Activated gamma-delta T cell treated with anti-CD3 and anti-CD28 coated beads, Interleukin-2, amount 50 U/mL, for 16 hours (primary cell): ENCODE measurements at regions not wholly inside any gene's neighbourhood (a gene's known extent, or its start where the extent isn't known, plus 50 kb on each side); places are given as distances from the start of the nearest gene placed in this dataset.

Experiments used
- DNase-seq: peaks from one replicate; pipeline ENCODE4 v3.0.0-alpha.2; 2020; ENCODE audit warnings: low read depth

DNA sequence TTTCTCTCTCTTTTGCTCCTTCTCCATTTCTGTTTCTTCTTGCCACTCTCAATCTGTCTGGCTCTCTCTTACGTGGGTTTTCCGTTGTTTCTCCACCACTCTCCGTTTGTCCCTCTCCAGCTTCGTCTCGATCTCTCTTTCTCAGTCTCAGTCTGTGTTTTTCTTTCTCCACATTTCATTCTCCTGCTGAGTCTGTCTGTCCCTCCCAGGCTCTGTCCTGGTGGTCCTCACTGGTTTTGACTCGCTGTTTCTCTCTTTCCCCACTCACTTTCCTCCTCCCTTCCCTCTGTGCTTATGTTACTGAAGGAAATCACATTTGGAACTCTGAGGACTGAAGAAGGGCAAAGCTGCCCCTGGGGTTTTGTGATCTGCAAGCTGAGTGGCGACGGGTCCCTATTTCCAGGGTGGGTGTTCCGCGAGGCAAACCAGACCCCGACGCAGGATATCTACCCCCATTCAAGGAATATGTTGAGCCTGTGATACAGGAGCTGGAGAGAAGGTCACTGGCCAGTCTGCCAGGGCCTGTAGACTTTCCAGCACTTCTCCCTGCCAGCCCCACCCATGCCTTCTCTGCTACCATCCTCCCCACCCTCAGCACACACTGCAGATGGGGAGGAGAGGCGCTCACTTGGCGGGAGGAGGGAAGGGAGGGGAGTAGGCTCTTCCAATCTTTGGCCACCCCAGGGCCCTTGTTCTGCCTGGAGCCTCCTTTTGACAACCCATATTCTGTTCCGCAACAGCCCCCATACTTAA lies 102.7 kb upstream of the MAP1LC3B2 start:
- DNase-seq = no peak

DNA sequence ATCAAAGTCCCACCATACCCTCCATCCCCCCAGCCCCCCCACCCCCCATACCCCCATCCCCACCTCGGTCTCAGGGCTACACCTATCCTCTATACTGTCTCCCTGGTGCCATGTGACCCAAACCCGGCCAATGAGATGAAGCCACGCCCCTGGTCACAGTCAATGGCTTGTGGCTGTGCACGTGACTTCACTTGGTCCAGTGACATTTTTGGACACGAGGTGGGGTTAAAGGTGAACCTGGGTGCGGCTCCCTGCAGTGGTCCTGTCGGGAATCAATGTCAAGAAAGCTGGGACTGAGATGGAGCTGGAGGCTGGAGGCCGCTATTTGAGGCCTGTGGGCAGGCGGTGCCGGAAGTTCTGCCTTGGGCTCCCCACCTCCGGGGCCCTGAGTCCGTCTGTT lies 100.7 kb upstream of the MAP1LC3B2 start:
- DNase-seq = no peak

DNA sequence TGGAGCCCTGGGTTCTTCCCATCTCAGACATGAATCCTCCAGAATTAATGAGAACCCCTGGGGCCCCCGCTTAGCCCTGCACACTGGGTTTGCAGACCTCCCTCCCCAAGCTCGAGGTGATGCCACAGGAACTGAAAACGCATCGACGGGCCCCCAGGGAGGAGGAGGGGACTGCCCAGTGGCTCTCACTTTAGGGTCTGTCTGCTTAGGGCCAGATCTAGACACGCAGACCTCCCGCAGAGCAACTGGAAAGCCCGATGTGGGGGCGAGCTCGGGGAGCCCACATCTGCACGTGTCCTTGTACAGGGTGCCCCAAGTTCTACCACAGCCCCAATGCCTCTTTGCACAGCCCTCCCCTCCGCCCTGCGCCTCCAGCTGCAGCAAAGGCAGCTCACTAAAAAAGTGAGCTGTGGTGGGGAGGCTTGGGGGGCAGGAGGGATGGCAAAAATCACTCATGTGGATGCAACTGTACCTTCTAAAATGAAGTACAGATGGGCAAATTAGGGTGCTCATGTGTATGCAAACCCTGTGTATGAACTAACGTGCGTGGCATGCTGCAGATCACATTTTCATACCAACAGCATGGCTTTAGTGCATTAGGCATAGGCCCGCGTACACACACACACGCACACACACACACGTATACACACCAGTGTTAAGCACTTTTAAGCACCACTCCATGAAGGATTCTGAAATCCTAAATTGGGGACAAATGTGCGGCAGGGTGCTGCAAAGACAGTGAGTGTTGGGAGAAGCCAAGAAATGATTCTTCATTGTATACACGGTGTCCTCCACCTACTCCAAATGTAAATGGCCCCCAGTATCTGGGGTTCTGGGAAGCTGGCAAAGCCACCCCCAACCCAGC lies 99.9 kb upstream of the MAP1LC3B2 start:
- no peak for DNase-seq

DNA sequence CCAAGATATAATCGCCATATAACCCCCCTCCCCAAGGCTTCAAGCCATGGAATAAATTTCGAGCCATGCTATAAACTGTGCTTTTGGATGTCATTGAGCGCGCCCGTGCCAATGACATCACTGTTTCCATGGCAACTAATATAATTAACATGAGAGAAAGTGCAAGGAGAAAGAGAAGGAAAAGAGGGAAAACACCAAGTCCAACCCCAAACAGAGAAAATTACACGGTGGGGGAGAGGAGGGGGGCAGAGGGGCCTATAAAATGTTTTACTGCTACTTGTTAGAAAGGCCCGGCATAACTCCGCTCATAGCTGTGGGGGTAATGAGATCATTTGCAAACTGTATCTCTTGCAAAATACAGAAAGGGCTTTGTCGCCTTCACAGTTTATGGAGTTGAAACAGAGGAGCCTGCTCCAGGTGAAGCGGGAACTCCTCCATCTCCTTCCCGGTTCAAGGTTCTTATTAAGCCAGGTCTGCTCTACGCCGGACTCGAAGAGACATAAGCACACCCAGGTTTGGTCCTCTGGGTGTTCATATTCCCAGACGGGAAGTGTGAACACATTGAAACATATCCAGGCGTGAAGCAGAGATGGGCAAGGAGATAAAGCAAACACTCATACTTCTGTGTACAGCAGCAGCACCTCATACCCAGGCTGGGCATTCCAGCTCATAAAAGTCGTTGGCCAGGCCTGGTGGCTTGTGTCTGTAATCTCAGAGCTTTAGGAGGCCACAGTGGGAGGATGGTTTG lies 99.1 kb upstream of the MAP1LC3B2 start:
- no peak for DNase-seq

DNA sequence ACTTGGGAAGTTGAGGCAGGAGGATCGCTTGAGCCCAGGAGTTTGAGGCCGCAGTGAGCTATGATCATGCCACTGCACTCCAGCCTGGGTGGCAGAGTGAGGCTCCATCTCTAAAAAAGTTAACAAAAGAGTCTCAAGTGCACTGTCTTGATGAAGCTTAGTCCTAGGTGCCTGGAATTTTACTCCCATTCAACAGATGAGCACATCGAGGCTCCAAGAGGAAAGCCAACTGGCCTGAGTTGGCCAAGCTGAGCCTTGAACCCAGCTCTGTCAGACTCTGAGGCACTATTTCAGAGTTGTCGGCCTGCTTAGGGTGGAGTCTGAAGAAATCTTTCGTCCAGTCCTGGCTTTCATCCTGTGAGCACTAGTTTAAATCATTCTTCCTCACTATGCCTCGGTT lies 98.1 kb upstream of the MAP1LC3B2 start:
- no peak for DNase-seq

DNA sequence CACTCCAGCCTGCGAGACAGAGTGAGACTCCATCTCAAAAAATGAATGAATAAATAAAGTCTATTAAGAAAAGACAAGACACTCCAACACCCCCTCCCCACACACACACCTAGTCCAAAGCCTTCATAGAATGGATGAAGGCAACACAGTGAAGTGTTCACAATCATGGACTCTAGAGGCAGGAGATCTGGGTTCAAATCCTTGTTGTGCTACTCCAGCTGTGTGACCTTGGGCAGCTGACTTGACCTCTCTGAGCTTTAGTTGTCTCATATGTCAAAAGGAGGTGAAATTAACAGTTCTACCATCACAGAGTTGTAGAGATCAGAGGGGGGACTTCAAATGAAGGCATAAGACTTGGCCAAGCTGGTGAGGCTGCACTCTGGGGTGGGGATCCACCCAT lies 95.8 kb upstream of the MAP1LC3B2 start:
- DNase-seq = no peak

DNA sequence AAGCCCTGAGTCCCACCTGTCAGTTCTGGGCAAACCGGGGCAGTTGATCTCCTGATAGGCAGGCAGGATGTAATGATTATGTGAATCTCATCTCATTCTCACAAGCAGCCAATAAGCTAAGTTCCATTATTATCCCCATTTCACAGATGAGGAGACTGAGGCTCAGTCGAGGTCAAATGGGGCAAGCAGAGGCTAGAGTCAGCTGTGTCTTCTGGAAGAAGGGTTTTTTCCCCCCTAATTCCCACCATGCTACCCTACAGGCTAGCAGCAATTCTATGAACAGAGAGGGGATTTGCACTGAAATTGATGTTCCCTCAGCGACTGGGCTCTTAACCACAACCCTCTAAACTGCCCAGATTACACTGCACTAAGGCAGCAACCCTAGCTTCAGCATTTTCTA lies 93.8 kb upstream of the MAP1LC3B2 start:
- no peak for DNase-seq

DNA sequence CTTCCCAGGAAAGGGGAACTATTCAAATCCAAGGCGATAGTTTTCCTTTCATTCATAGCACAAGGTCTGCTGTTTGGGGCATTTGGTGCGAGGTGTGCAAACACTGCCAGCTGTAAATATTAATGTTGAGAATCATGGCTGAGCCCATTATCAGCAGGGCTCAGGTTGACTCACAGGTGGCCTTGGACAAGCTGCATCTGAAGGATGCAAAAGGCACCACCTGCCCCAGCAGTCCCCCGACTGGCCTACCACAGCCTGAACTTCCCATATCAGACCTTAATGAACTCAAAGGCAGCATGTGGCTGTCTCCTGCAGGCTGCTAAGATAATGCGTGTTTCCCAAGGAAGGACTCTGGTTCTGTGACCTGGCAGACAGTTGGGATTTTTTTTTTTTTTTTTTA lies 93.3 kb upstream of the MAP1LC3B2 start:
- no peak for DNase-seq

DNA sequence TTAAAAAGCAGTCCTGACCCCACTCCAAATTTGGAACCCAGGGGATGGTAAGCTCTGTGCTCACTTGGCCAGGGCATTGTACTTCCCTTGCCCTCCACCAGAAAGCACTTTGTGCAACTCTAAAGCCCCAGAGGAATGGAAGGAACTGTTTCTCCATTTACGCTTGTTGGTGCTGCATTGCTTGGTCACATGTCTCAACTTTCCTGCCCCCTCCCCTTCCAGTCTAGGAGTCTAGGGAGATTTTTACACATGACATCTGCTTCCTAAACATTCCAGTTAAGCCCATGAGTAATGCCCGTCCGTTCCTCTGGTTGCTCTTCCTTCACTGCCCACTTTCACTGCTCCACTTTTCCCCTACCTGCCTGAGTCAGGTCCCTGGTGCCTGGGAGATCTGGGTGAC lies 92.6 kb upstream of the MAP1LC3B2 start:
- DNase-seq = no peak

DNA sequence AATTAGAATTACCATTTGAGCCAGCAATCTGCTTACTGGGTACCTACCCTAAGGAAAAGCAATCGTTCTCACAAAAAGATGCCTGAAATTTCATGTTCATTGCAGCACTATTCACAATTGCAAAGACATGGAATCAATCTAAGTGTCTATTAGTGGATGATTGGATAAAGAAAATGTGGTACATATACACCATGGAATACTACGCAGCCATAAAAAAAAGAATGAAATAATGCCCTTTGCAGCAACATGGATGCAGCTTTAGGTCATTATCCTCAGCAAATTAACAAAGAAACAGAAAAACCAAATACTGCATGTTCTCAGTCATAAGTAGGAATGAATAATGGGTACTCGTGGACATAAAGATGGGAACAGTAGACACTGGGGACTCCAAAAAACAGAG lies 89.8 kb upstream of the MAP1LC3B2 start:
- no peak for DNase-seq

DNA sequence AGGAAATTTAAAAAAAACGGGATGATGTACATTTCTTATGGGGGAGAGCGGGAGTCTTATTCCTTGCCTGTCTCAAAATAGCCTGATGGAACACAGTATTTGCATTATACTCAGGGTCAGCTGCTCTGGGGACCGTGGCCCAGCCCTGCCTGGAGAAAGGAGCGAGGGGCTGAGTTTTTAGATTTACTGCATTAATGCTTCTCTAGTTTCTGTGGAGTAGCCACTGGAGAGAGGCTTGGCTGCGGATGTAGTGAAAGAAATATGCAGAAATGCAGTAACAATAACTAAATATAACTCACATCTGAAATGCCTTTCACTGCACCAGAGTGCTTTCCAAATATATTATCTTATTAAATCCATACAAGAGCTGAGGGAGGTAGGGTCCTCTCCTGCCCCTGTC lies 87.6 kb upstream of the MAP1LC3B2 start:
- no peak for DNase-seq

DNA sequence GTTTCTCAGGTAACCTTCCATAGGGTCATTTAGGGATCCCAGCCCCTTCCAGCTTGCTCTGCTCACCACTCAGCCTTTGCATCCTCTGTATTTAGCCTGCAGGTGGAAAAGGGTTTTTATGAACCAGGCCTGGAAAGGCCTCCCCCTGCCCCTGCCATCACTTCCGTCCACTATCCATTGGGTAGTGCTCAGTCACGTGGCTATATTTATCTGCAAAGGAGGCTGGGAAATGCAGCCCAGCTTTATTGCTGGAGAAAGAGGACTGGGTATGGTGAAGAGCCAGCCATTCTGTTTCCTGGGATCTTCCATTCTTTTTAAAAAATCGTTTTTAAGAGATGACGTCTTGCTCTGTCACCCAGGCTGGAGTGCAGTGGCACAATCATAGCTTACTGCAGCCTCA lies 87.0 kb upstream of the MAP1LC3B2 start:
- no peak for DNase-seq

DNA sequence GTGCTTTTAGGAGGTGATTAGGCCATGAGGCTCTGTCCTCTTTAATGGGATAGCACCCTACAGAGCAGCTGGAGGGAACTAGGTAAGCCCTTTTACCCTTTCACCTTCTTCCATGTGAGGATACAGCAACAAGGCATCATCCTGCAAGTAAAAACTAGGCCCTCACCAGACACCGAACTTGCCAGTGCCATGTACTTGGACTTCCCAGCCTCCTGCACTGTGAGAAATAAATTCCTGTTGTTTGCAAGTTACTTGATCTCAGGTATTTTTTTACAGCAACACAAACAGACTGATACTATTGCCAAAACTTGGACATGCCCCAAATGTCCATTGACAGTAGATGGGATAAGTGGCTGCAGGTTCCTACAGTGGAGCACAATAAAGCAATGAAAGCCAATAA lies 85.8 kb upstream of the MAP1LC3B2 start:
- DNase-seq = no peak

DNA sequence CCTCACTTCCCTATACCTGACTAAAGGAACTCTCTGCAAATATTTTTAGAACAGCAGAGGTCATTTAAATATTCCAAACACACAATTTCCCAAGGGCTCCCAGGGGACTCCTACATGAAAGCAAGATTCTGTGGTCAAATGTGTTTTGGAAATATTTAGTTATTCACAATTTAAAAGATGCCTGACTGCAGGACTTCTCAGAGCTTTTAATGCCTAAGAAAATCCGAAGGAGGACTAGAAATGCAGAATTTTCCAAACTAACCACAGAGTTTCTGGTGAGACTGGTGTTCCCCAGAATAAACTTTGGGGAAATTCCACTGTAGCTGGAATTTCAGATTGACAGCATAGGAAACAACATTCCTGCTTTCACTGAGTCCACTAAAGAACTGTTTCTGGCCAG lies 84.8 kb upstream of the MAP1LC3B2 start:
- DNase-seq = no peak

DNA sequence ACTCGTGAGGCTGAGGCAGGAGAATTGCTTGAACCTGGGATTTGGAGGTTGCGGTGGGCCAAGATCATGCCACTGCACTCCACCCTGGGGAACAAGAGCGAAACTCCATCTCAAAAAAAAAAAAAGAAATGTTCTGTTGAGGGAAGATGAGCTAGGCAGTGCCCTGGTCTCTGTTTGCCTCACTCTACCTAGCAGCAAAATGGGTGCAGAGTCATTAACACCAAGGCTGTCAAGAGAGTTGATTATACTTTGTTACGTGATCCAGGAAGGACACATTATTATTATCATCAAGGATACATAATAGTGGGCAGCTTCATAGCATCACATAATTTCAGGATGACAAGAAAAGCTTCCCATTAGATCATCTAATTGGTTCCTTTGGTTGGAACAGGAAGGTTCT lies 84.3 kb upstream of the MAP1LC3B2 start:
- no peak for DNase-seq

DNA sequence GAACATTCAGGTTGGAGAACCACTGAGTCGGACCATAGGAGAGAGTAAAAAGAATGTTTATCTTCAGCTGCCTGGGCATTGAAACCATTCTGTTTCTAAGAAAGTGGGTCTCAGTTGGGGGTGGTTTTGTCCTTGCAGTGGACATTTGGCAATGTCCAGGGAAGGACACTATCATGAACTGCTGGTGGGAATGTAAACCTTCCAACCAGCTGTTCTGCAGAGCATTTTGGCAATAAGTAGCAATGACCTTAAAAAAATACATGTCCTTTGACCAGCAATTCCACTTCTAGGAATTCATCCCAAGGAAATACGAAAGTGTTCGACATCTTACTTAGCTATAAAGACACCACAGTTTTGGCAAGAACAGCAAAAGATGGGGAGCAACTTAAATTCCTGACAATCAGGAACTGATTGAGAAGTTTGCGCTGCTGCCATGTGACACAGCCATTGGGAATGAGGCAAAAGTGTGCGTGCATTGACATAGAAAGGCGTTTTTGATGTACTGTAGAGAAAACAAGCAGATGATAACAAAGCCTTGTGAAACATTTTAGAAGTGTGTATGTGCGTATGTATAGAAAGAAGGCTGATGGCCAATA lies 82.9 kb upstream of the MAP1LC3B2 start:
- no peak for DNase-seq

DNA sequence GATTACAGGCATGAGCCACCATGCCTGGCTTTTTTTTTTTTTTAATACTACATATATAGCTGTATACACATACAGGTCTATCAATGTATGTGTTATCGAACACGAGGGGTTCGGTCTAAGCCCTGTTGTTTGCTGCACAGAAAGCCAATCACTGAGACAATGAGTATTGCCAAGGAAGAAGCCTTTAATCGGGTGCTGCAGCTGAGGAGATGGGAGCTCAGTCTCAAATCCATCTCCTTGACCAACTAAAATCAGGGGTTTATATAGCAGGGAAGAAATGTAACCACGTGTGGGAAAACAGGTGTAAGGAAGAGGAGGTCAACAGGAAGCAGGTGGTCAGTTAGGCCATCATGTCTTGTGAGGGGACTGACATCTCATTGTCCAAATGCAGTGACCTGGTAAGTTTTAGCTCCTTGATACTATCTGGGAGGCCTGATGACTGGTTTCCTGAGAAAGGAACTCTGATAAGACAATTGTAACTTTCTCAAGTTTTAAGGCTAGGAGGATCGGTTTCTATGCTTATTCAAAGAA lies 80.9 kb upstream of the MAP1LC3B2 start:
- DNase-seq = no peak

DNA sequence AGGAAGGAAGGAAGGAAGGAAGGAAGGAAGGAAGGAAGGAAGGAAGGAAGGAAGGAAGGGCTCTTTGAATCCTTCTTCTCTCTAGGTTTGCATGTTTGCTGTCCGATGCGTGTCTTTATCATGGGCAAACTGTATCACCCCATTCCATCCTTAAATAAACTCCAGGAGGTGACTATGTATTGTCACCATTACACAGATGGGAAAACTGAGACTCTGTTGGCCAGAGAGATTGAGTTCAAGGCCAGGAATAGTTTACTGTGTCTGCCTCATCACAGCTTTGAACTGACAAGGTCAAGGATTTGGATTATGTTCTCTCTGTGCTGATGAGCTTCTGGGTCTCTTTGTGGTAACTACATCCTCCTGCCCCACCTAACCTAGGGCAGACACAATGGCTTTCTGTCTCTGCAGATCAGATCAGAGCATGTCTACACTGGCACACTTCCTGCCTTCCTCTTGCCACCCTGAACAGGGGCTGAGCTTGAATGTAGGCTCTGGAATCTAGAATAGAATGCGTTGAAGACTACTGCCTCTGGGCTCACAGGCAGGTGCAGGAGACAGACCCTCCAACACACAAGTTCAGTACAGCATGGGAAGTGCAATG lies 78.9 kb upstream of the MAP1LC3B2 start:
- DNase-seq = no peak

DNA sequence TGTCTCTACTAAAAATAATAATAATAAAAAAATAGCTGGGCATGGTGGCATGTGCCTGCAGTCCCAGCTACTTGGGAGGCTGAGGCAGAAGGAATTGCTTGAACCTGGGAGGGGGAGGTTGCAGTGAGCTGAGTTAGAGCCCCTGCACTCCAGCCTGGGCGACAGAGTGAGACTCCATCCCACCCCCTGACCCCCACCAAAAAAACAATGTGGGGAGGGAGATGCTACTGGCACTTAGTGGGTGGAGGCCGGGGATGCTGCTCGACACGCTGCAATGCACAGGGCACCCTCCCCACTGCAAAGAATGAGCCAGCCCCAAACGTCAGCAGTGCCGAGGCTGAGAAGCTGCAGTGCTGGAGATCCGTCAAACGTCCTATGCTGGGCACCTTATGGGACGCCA lies 77.5 kb upstream of the MAP1LC3B2 start:
- DNase-seq = no peak

DNA sequence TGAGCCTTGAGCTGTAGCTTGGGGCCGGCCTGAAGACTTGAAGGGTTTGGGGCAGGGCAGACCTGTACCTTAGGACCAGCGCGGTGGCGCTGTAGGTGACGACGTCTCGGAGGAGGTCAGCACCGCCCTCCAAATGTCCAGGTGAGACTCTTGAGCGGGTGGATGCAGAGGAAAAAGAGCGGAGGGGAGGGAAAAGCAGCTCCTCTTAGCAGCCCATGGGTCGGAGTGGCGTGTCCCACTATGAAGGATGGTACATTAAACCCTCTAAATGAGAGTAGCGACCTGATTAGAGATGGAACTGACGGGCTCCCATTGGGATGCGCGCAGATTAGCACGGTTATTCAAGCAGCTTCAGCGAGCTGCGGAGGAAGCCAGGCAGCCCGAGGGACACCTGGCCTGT lies 77.0 kb upstream of the MAP1LC3B2 start:
- no peak for DNase-seq

DNA sequence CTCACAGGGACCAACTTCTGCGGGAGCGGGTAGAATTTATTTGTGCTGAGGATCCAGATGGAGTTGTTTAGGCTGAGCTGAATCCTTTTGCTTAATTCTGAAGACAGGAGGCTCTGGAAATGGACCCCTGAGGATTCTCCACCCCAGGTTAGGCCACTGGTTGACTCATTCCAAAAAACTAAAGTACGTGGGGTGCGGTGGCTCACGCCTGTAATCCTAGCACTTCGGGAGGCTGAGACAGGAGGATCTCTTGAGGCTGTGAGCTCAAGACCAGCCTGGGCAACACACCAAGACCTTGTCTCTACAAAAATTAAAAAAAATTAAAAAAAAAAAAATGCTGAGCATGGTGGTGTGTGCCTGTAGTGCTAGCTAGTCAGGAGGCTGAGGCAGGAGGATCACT lies 76.3 kb upstream of the MAP1LC3B2 start:
- no peak for DNase-seq
